HG02943 (cell line): ENCODE measurements at regions not wholly inside any gene's neighbourhood (a gene's known extent, or its start where the extent isn't known, plus 50 kb on each side); places are given as distances from the start of the nearest gene placed in this dataset.
"Not testable (repeated sequence)": the region's sequence is repeated elsewhere in the genome, so short reads cannot be mapped to it uniquely, and the experiment has no call there.

Experiments
- ATAC-seq: cut with Tn5 transposase; IDR thresholded peaks from one replicate; pipeline ENCODE4 v1.9.1; 2021; ENCODE audit warnings: mild to moderate bottlenecking, low read depth, moderate library complexity; ENCODE audit not compliant: unreplicated experiment

- ATAC-seq, result no peak
Observed at GRCh38 chr4:155479835-155480234, 103.1 kb upstream of the MAP9 start.

- ATAC-seq, result no peak
Observed at GRCh38 chr4:155478336-155478835, 101.6 kb upstream of the MAP9 start.

- no peak for ATAC-seq
Observed at GRCh38 chr4:155474758-155475157, 98.0 kb upstream of the MAP9 start.

GRCh38 chr4:155473420-155474095 lies 96.8 kb upstream of the MAP9 start:
- ATAC-seq, result no peak

GRCh38 chr4:155468282-155468681 lies 91.5 kb upstream of the MAP9 start:
- no peak for ATAC-seq

GRCh38 chr4:155450676-155451075 lies 73.9 kb upstream of the MAP9 start:
- no peak for ATAC-seq

- no peak for ATAC-seq
Observed at GRCh38 chr4:155445306-155445705, 68.5 kb upstream of the MAP9 start.

- ATAC-seq, result no peak
Observed at GRCh38 chr4:155444721-155445120, 68.0 kb upstream of the MAP9 start.

- no peak for ATAC-seq
Observed at GRCh38 chr4:155442267-155443105, 65.7 kb upstream of the MAP9 start.

- ATAC-seq, result no peak
Observed at GRCh38 chr4:155441475-155441874, 64.7 kb upstream of the MAP9 start.

- ATAC-seq, result not testable (repeated sequence)
Observed at GRCh38 chr4:155439760-155440159, 63.0 kb upstream of the MAP9 start.

- no peak for ATAC-seq
Observed at GRCh38 chr4:155434904-155435303, 58.1 kb upstream of the MAP9 start.

- ATAC-seq, result no peak
Observed at GRCh38 chr4:155434366-155434765, 57.6 kb upstream of the MAP9 start.

- ATAC-seq, result no peak
Observed at GRCh38 chr4:155433636-155434360, 57.0 kb upstream of the MAP9 start.

- ATAC-seq, result no peak
Observed at GRCh38 chr4:155430895-155431795, 54.4 kb upstream of the MAP9 start.

- ATAC-seq, result no peak
Observed at GRCh38 chr4:155428128-155428527, 51.4 kb upstream of the MAP9 start.

- ATAC-seq, result no peak
Observed at GRCh38 chr4:155426953-155427352, 50.2 kb upstream of the MAP9 start.
